PC-9 (cell line): ENCODE measurements at regions not wholly inside any gene's neighbourhood (a gene's known extent, or its start where the extent isn't known, plus 50 kb on each side); places are given as distances from the start of the nearest gene placed in this dataset.

ENCODE experiments used
- EZH2 ChIP-seq: fragments of 200-600 bp; sonication (generic); IDR thresholded peaks from 2 replicates; pipeline ENCODE4 v1.8.0; 2017; ENCODE audit warnings: antibody characterized with exemption, low read depth
- TF ChIP-seq, protein P1 (sequence below): fragments of 200-600 bp; sonication (generic); conservative IDR thresholded peaks from 2 replicates; pipeline ENCODE4 v1.6.1; 2017; ENCODE audit warnings: mixed run types, antibody characterized with exemption, mild to moderate bottlenecking, moderate library complexity

GRCh38 chr10:101293007-101293723 is 60.8 kb upstream of the BTRC start:
- TF ChIP-seq, protein P1, sequence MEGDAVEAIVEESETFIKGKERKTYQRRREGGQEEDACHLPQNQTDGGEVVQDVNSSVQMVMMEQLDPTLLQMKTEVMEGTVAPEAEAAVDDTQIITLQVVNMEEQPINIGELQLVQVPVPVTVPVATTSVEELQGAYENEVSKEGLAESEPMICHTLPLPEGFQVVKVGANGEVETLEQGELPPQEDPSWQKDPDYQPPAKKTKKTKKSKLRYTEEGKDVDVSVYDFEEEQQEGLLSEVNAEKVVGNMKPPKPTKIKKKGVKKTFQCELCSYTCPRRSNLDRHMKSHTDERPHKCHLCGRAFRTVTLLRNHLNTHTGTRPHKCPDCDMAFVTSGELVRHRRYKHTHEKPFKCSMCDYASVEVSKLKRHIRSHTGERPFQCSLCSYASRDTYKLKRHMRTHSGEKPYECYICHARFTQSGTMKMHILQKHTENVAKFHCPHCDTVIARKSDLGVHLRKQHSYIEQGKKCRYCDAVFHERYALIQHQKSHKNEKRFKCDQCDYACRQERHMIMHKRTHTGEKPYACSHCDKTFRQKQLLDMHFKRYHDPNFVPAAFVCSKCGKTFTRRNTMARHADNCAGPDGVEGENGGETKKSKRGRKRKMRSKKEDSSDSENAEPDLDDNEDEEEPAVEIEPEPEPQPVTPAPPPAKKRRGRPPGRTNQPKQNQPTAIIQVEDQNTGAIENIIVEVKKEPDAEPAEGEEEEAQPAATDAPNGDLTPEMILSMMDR = no peak
- no peak for TF ChIP-seq EZH2
